Right lobe of liver (tissue), 6 donors: ENCODE measurements at regions not wholly inside any gene's neighbourhood (a gene's known extent, or its start where the extent isn't known, plus 50 kb on each side); places are given as distances from the start of the nearest gene placed in this dataset.

Experiments
- ATAC-seq, 4 donors: fragments of 200-7000 bp; cut with Tn5 transposase; one replicate each; pipeline ENCODE4 v1.9.1; 2020; ENCODE audit warnings: mild to moderate bottlenecking in 4 of 4, moderate library complexity in 4 of 4
- DNase-seq, 3 donors: peaks; one replicate each; pipeline ENCODE4 v3.0.0-alpha.2; 2020
- H3K27ac ChIP-seq, 3 donors: fragments of 200-600 bp; one replicate each; pipeline ENCODE4 v1.8.0; 2022
- H3K27me3 ChIP-seq, 2 donors: fragments of 200-600 bp; one replicate each; pipeline ENCODE4 v1.8.0; 2022
- H3K36me3 ChIP-seq, 4 donors: fragments of 200-600 bp; sonication (generic) in 1 of 4; one replicate each; pipeline versions ENCODE4 v1.5.1 to v1.8.0; 2017 to 2022; ENCODE audit warnings: control low read depth in 1 of 4
- H3K4me1 ChIP-seq, 4 donors: fragments of 200-600 bp; sonication (generic) in 1 of 4; one replicate each; pipeline versions ENCODE4 v1.5.1 to v1.8.0; 2017 to 2022; ENCODE audit warnings: control low read depth in 1 of 4
- H3K4me3 ChIP-seq, 3 donors: fragments of 200-600 bp; one replicate each; pipeline ENCODE4 v1.8.0; 2022
- H3K9me3 ChIP-seq, 4 donors: fragments of 200-600 bp; sonication (generic) in 1 of 4; one replicate each; pipeline versions ENCODE4 v1.5.1 to v1.8.0; 2017 to 2022; ENCODE audit warnings: control low read depth in 1 of 4
- CTCF ChIP-seq, 4 donors: fragments of 200-600 bp in 3 of 4; fragments of 450-650 bp in 1 of 4; IDR thresholded peaks; one replicate each; pipeline versions ENCODE4 v1.5.1 to v1.8.0; 2016 to 2022; ENCODE audit warnings: antibody characterized with exemption in 4 of 4, mild to moderate bottlenecking in 2 of 4
- POLR2A ChIP-seq: fragments of 450-650 bp; IDR thresholded peaks from one replicate; pipeline ENCODE4 v1.6.1; 2017; ENCODE audit warnings: antibody characterized with exemption, mild to moderate bottlenecking
- WGBS: methylation state at CpG from one replicate; pipeline ENCODE4 v1.1.6; 2018; ENCODE audit warnings: low coverage, low lambda C conversion rate; ENCODE audit not compliant: insufficient coverage; ENCODE audit errors: missing lambda C conversion rate; 5-methylcytosine and 5-hydroxymethylcytosine counted together
- intact Hi-C, 2 donors: fragments of 100-400 bp; cut with DNase I; formaldehyde crosslinking; loops; one replicate each; pipeline versions ENCODE4 v1.11.2 to v1.14.1; 2022
- donor health status: DM: no; HTN: yes; CAD: no.
- donor health status: DM: no; HTN: no; CAD: no.
- donor health status: DM: no; HTN: no; CAD: no.
- donor health status: DM: no; HTN: yes; CAD: no.
- donor health status: DM: no; HTN: yes; CAD: no.

GRCh38 chr2:175619179-175620045, 382.7 kb downstream of the LNPK start:
- DNase-seq (no peak), ATAC-seq (no peak)
- intact Hi-C loops, result no loop called here
- Histone ChIP-seq H3K9me3 (no peaks in the 10 kb centered on the region), H3K27ac (no peak overlapping the region), H3K4me1 (no peaks in the 10 kb centered on the region), H3K36me3 (no peaks in the 10 kb centered on the region), H3K27me3 (no peaks in the 10 kb centered on the region), H3K4me3 (no peak overlapping the region)
- WGBS, result 41% methylated on average over 2 of the region's 2 CpGs
- TF ChIP-seq CTCF (IDR thresholded peaks at IDR 0.05), result no peak
- TF ChIP-seq POLR2A, result no peak

- no peaks in the 10 kb centered on the region for H3K27me3 ChIP-seq
- TF ChIP-seq CTCF (IDR thresholded peaks at IDR 0.05) (no peak), POLR2A (no peak)
- H3K9me3 ChIP-seq, result no peaks in the 10 kb centered on the region
- 55% methylated on average over 6 of the region's 6 CpGs for WGBS
- no peak overlapping the region for H3K4me3 ChIP-seq
- intact Hi-C loops, result no loop called here
- no peaks in the 10 kb centered on the region for H3K36me3 ChIP-seq
- H3K27ac ChIP-seq, result no peak overlapping the region
- DNase-seq (no peak), ATAC-seq (no peak)
- H3K4me1 ChIP-seq, result no peaks in the 10 kb centered on the region
These were observed 389.8 kb downstream of the LNPK start for GRCh38 chr2:175612280-175612679.

GRCh38 chr2:175606010-175606841, 395.8 kb downstream of the LNPK start:
- ATAC-seq, result peak; percentile 82 to 97 (median 92)
- H3K4me3 ChIP-seq, result no peak overlapping the region
- TF ChIP-seq POLR2A (no peak), CTCF (IDR thresholded peaks at IDR 0.05) (no peak)

GRCh38 chr2:175605640-175606009, 396.4 kb downstream of the LNPK start:
- intact Hi-C loops, result no loop called here
- no peak for DNase-seq
- H3K4me1 ChIP-seq, result peaks cover 0 to 6% (median 0%) of the 10 kb centered on the region in 4 donors
- WGBS, result 25% methylated on average over 5 of the region's 5 CpGs
- no peaks in the 10 kb centered on the region for H3K9me3 ChIP-seq
- H3K27ac ChIP-seq, result peak overlapping the region in 1 of 3 donors; percentile 32
- H3K27me3 ChIP-seq, result no peaks in the 10 kb centered on the region
- H3K4me3 ChIP-seq, result no peak overlapping the region
- TF ChIP-seq POLR2A (no peak), CTCF (IDR thresholded peaks at IDR 0.05) (no peak)
- ATAC-seq, result peak in 3 of 4 donors; percentile 34 to 47 (median 36)
- no peaks in the 10 kb centered on the region for H3K36me3 ChIP-seq

More at GRCh38 chr2:175606010-175606841, 395.8 kb downstream of the LNPK start:
- peak overlapping the region in 2 of 3 donors; percentile 16 to 32 for H3K27ac ChIP-seq
- WGBS, result 29% methylated on average over 12 of the region's 12 CpGs
- no peaks in the 10 kb centered on the region for H3K9me3 ChIP-seq
- H3K36me3 ChIP-seq, result no peaks in the 10 kb centered on the region
- DNase-seq, result no peak
- intact Hi-C loops, result no loop called here
- H3K27me3 ChIP-seq, result no peaks in the 10 kb centered on the region
- H3K4me1 ChIP-seq, result peaks cover 0 to 6% (median 0%) of the 10 kb centered on the region in 4 donors
